ENCODE measurements at regions not wholly inside any gene's neighbourhood (a gene's known extent, or its start where the extent isn't known, plus 50 kb on each side); places are given as distances from the start of the nearest gene placed in this dataset.
"Not testable (repeated sequence)": the region's sequence is repeated elsewhere in the genome, so short reads cannot be mapped to it uniquely, and the experiment has no call there.

GRCh38 chr20:23294671-23295070 is 55.9 kb upstream of the NXT1 start:
- no peak overlapping the region for H3K27ac Mint-ChIP-seq
- ATAC-seq (ENCODE audit: low read depth): no peak
- no peak for DNase-seq
- no peak for TF ChIP-seq CTCF (IDR thresholded peaks at IDR 0.05)
- ChIA-PET POLR2A (no interaction called here), CTCF (no interaction called here)
- peaks cover 6% of the 10 kb centered on the region for H3K27me3 Mint-ChIP-seq
- intact Hi-C loops (cut with micrococcal nuclease): no loop called here
- no peak overlapping the region for H3K4me3 Mint-ChIP-seq
- no peaks in the 10 kb centered on the region for H3K4me1 Mint-ChIP-seq
- H3K36me3 Mint-ChIP-seq (ENCODE audit: low read depth): no peaks in the 10 kb centered on the region
- no peaks in the 10 kb centered on the region for H3K9me3 Mint-ChIP-seq

- no peak for TF ChIP-seq CTCF (IDR thresholded peaks at IDR 0.05)
- Mint-ChIP-seq H3K9me3 (no peaks in the 10 kb centered on the region), H3K36me3 (ENCODE audit: low read depth) (no peaks in the 10 kb centered on the region), H3K4me3 (no peak overlapping the region), H3K27ac (no peak overlapping the region), H3K27me3 (peaks cover 6% of the 10 kb centered on the region), H3K4me1 (no peaks in the 10 kb centered on the region)
- DNase-seq (no peak), ATAC-seq (ENCODE audit: low read depth) (no peak)
- intact Hi-C loops (cut with micrococcal nuclease): no loop called here
- ChIA-PET POLR2A (no interaction called here), CTCF (no interaction called here)
Measured at GRCh38 chr20:23294166-23294565, 56.4 kb upstream of the NXT1 start.

- H3K36me3 Mint-ChIP-seq (ENCODE audit: low read depth): no peaks in the 10 kb centered on the region
- intact Hi-C loops (cut with micrococcal nuclease): no loop called here
- no peak for DNase-seq
- CTCF ChIA-PET: no interaction called here
- no peak overlapping the region for H3K4me3 Mint-ChIP-seq
- H3K27me3 Mint-ChIP-seq: peaks cover 6% of the 10 kb centered on the region
- no peaks in the 10 kb centered on the region for H3K4me1 Mint-ChIP-seq
- POLR2A ChIA-PET: no interaction called here
- no peaks in the 10 kb centered on the region for H3K9me3 Mint-ChIP-seq
- H3K27ac Mint-ChIP-seq: no peak overlapping the region
- no peak for ATAC-seq (ENCODE audit: low read depth)
- no peak for TF ChIP-seq CTCF (IDR thresholded peaks at IDR 0.05)
Measured at GRCh38 chr20:23293689-23294088, 56.9 kb upstream of the NXT1 start.

GRCh38 chr20:23292311-23292710 is 58.3 kb upstream of the NXT1 start:
- H3K4me1 Mint-ChIP-seq; H3K9me3 Mint-ChIP-seq; DNase-seq; H3K4me3 Mint-ChIP-seq; intact Hi-C loops (cut with micrococcal nuclease); H3K27me3 Mint-ChIP-seq; H3K36me3 Mint-ChIP-seq (ENCODE audit: low read depth); CTCF ChIA-PET; ATAC-seq (ENCODE audit: low read depth); H3K27ac Mint-ChIP-seq; POLR2A ChIA-PET: not testable (repeated sequence)

- CTCF ChIA-PET: no interaction called here
- POLR2A ChIA-PET: no interaction called here
- intact Hi-C loops (cut with micrococcal nuclease): no loop called here
Measured at GRCh38 chr20:23291575-23292240, 58.9 kb upstream of the NXT1 start.

More at GRCh38 chr20:23291575-23292240, 58.9 kb upstream of the NXT1 start:
- no peak for TF ChIP-seq CTCF (IDR thresholded peaks at IDR 0.05)
- Mint-ChIP-seq H3K27me3 (peaks cover 8% of the 10 kb centered on the region), H3K36me3 (ENCODE audit: low read depth) (no peaks in the 10 kb centered on the region), H3K9me3 (no peaks in the 10 kb centered on the region), H3K4me1 (no peaks in the 10 kb centered on the region), H3K4me3 (no peak overlapping the region), H3K27ac (no peak overlapping the region)
- ATAC-seq (ENCODE audit: low read depth) (no peak), DNase-seq (no peak)
